NCI-H69 (cell line): ENCODE measurements at regions not wholly inside any gene's neighbourhood (a gene's known extent, or its start where the extent isn't known, plus 50 kb on each side); places are given as distances from the start of the nearest gene placed in this dataset.

Source experiments
- DNase-seq: peaks from one replicate; lab custom pipeline; 2025; lab: John Stamatoyannopoulos, UW

GRCh38 chr20:57806476-57806875 lies 96.7 kb upstream of the PMEPA1 start:
- no peak for DNase-seq

DNA sequence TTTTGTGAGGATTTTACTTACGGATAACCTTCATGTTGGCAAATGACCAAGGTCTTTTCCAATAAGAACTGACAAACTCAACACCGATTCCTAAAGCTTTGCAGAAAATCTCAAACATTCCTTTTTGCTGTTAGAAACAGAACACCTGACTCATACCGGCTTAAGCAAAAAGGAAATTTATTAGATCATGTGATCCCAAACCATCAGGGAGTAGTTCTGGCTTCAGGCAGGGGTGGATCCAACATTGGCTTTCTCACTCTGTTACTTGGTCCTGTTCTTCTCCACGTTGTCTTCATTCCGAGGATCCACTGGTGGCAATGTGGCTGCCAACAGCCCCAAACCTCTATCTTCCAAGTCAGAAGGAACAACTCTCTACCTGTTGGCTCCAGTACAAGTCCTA lies 95.9 kb upstream of the PMEPA1 start:
- DNase-seq, result no peak

- DNase-seq, result no peak
Observed at GRCh38 chr20:57804470-57805250, 94.8 kb upstream of the PMEPA1 start.

- DNase-seq, result no peak
Observed at GRCh38 chr20:57803508-57804005, 93.7 kb upstream of the PMEPA1 start.

DNA sequence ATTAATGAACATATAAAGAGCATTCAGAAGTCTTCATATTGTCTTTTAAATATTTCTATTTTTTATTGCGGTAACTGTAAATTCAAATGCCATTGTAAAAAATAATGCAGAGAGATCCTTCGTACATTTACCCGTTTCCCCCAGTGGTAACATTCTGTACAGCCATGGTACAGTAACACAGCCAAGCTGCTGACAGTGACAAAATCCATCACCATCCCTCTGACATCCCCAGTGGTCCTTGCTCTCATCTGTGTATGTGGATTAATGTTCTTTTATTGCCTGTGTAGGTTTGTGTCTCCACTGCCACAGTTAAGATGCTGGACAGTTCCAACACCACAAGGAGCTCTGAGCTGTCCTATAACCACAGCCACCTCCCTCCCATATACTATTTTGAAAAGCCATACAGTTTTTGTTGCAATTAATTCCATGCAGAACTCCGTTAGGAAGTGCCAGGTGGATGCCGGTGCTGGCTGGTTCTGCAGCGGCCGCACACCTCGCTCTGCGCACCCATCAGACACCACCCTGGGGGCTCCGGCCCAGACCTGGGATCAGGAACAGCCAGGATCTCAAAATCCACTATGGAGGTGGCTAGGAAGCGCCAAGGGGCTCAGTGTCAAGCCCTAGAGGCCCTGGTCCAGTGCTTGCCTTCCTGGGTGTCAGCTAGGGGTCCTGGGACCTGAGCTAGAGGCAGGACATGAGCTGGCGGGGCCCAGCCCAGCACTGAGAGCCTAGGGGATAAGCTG lies 93.1 kb upstream of the PMEPA1 start:
- DNase-seq, result no peak

DNA sequence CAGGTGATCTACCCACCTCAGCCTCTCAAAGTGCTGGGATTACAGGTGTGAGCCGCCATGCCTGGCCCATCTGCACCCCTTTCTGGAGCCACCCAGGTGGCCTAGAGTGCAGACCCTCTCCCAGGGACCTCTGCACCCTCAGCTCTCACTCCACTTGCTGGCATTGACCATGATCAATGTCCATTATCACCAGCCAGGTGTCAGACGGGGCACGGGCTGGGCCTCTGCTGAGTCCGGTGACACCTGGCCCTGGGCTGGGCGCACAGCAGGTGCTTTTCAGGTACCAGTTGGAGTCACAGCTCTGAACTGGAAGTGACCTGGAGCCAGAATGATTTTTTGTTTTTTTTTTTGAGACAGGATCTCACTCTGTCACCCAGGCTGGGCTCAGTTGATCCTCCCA lies 91.8 kb upstream of the PMEPA1 start:
- DNase-seq, result no peak

GRCh38 chr20:57800791-57801430 lies 91.1 kb upstream of the PMEPA1 start:
- DNase-seq, result peak; percentile 15

GRCh38 chr20:57797401-57797800 lies 87.6 kb upstream of the PMEPA1 start:
- no peak for DNase-seq

GRCh38 chr20:57795977-57796560 lies 86.3 kb upstream of the PMEPA1 start:
- DNase-seq, result no peak

GRCh38 chr20:57795342-57795697 lies 85.5 kb upstream of the PMEPA1 start:
- no peak for DNase-seq

GRCh38 chr20:57794600-57795341 lies 85.0 kb upstream of the PMEPA1 start:
- peak; percentile 61 for DNase-seq

- no peak for DNase-seq
Observed at GRCh38 chr20:57794036-57794435, 84.2 kb upstream of the PMEPA1 start.

DNA sequence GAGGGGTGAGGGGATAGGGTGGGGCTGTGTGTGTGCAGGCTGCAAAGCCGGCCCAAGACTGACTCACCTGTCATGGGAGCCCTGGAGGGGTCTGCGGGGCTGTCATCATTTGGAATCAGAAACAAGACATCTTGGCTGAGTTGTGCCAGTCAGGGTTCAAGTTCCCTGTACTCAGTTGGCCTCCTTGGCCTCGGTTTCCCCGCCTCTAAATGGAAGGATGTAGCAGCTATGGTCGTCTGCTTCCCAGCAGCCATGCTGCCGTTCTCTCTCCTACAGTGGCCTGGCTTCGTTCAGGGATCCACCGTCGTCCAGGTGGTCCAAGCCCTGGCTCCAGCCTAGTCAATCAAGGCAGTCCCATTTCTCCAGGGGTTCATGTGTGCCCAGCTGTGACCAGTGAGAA lies 83.6 kb upstream of the PMEPA1 start:
- no peak for DNase-seq

- peak; percentile 53 for DNase-seq
Observed at GRCh38 chr20:57792386-57793080, 82.7 kb upstream of the PMEPA1 start.

- peak; percentile 50 for DNase-seq
Observed at GRCh38 chr20:57791966-57792365, 82.2 kb upstream of the PMEPA1 start.

- DNase-seq, result peak; percentile 17
Observed at GRCh38 chr20:57791178-57791962, 81.6 kb upstream of the PMEPA1 start.

DNA sequence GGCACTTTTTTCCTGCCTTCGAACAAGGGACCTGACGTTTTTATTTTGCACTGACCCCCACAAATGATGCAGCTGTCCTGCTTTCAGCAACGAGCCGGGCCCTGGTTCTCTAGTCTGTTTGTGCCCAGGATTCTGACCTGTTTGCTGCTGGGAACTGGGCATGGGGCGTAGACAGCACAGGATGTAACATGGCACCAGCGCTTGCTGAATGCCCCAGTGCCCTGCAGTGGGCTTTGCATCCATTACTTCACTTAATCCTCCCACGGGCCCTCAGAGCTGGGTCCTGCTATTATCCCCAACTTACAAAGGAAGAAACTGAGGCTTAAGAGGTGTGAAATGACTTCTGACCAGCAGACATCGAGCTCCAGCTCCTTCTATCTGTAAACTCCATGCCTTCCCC lies 80.4 kb upstream of the PMEPA1 start:
- no peak for DNase-seq

- no peak for DNase-seq
Observed at GRCh38 chr20:57788936-57789613, 79.3 kb upstream of the PMEPA1 start.

DNA sequence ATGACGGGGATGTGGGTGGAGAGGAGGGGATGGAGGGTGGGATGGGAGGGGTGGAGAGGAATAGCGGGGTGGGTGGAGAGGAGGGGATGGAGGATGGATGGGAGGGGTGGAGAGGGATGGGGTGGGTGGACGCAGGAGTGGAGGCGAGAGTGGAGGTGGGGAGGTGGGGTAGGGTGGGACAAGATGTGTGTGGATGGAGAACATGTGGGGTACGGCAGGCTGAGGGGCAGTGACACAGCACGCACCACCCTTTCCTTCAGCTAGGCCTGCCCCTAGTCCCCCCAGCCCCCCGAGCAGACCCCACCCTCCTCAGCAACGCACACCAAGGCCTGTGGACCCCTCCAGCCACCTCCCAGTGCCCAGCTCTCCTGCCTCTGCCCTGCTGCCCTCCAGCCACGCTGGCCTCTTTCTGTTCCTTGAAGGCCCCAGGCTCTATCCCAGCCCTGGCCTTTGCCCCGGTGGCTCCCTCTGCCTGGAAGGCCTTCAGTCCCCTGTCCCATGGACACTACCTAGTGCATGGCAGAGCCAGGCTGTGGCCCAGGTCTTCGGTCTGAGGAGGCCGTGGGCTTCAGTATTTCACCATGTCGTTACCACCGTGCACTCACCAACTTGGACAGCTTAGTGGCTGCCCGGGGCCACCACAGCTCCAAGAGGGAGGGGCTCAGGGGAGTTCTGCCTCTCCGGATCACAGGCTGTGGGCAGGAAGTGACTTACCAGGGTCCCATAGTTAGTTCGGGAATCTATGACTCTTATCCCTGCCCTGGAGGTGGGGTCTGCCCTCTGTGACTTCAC lies 78.4 kb upstream of the PMEPA1 start:
- DNase-seq, result no peak
